Panc1 (cell line): ENCODE measurements at regions not wholly inside any gene's neighbourhood (a gene's known extent, or its start where the extent isn't known, plus 50 kb on each side); places are given as distances from the start of the nearest gene placed in this dataset.

Experiments
- ATAC-seq: fragments of 200-7000 bp; cut with Tn5 transposase; 2 replicates; pipeline ENCODE4 v1.9.1; 2020; ENCODE audit warnings: mild to moderate bottlenecking, moderate library complexity
- BruUV-seq: library from RNA; stranded (reverse); fragments of 400-500 nt; replicated peaks from 2 replicates; lab custom pipeline; 2021; lab: Mats Ljungman, UMichigan
- CTCF ChIA-PET: fragments of 300-600 bp; sonication (Branson Sonifier 250); formaldehyde crosslinking; loops from one replicate; lab custom pipeline; 2022; ENCODE audit warnings: antibody characterized with exemption; lab: Charles Lee
- POLR2A ChIA-PET: fragments of 300-600 bp; sonication (Branson Sonifier 250); formaldehyde crosslinking; loops from one replicate; lab custom pipeline; 2022; ENCODE audit warnings: antibody characterized with exemption; lab: Charles Lee
- DNase-seq: peaks from one replicate; pipeline ENCODE4 v3.0.0-alpha.2; 2010; ENCODE audit warnings: low read depth, low spot score
- H3K27ac ChIP-seq: 2 replicates; pipeline ENCODE4 v1.5.1; 2011; ENCODE audit warnings: mild to moderate bottlenecking, low read length, inconsistent platforms
- H3K27me3 ChIP-seq: fragments of 200-500 bp; sonication (Bioruptor generic); 2 replicates; pipeline ENCODE4 v1.6.0; 2014; ENCODE audit warnings: low read length, inconsistent platforms; ENCODE audit not compliant: control insufficient read depth, insufficient read depth
- H3K36me3 ChIP-seq: fragments of 200-500 bp; sonication (Bioruptor generic); 2 replicates; pipeline ENCODE4 v1.5.1; 2014; ENCODE audit warnings: inconsistent platforms, mild to moderate bottlenecking, low read length, moderate library complexity; ENCODE audit not compliant: control insufficient read depth, insufficient read depth
- H3K4me1 ChIP-seq: 2 replicates; pipeline ENCODE4 v1.5.1; 2011; ENCODE audit warnings: inconsistent platforms, mild to moderate bottlenecking, low read length, moderate library complexity; ENCODE audit not compliant: control insufficient read depth, insufficient read depth
- H3K4me3 ChIP-seq, 2 experiments: 2 replicates each; pipeline ENCODE4 v1.5.1; 2011 to 2012; ENCODE audit warnings: low read depth in 2 of 2, low read length in 2 of 2, mild to moderate bottlenecking in 2 of 2, inconsistent platforms in 1 of 2, moderate library complexity in 1 of 2
- H3K9me3 ChIP-seq: fragments of 200-500 bp; sonication (Bioruptor generic); 2 replicates; pipeline ENCODE4 v1.5.1; 2014; ENCODE audit warnings: low read depth, mild to moderate bottlenecking, inconsistent platforms, low read length, moderate library complexity; ENCODE audit not compliant: control insufficient read depth, insufficient read depth
- POLR2AphosphoS5 ChIP-seq: IDR thresholded peaks from 2 replicates; pipeline ENCODE4 v1.6.1; 2012; ENCODE audit warnings: mild to moderate bottlenecking, low read depth, low read length, moderate library complexity
- SIN3A ChIP-seq: IDR thresholded peaks from 2 replicates; pipeline ENCODE4 v1.6.1; 2012; ENCODE audit warnings: low read depth, mild to moderate bottlenecking, low read length, moderate library complexity, borderline replicate concordance; ENCODE audit not compliant: insufficient read depth
- TCF7L2 ChIP-seq: IDR thresholded peaks from 2 replicates; pipeline ENCODE4 v1.6.1; 2011; ENCODE audit warnings: mild to moderate bottlenecking, low read depth, low read length, inconsistent platforms
- in situ Hi-C: cut with HindIII; loops from 2 replicates; pipeline ENCODE4 v1.10.0; 2016; ENCODE audit warnings: low sequenced_read_pairs, low pct_unique_long_range_greater_than_20kb
- intact Hi-C: fragments of 100-400 bp; cut with micrococcal nuclease; formaldehyde crosslinking; loops from one replicate; pipeline ENCODE4 v1.10.0; 2022; ENCODE audit not compliant: unreplicated experiment
- TF ChIP-seq, protein P1 (sequence below), 2 experiments: IDR thresholded peaks; 2 replicates each; pipeline ENCODE4 v1.6.1; 2011 to 2012; ENCODE audit warnings: low read depth in 2 of 2, control low read depth in 1 of 2, low read length in 1 of 2, mild to moderate bottlenecking in 1 of 2, moderate library complexity in 1 of 2; ENCODE audit not compliant: insufficient read depth in 1 of 2
- TF ChIP-seq, protein P2 (sequence below): fragments of 450-650 bp; IDR thresholded peaks from 2 replicates; pipeline ENCODE4 v1.5.1; 2017; ENCODE audit warnings: mild to moderate bottlenecking

DNA sequence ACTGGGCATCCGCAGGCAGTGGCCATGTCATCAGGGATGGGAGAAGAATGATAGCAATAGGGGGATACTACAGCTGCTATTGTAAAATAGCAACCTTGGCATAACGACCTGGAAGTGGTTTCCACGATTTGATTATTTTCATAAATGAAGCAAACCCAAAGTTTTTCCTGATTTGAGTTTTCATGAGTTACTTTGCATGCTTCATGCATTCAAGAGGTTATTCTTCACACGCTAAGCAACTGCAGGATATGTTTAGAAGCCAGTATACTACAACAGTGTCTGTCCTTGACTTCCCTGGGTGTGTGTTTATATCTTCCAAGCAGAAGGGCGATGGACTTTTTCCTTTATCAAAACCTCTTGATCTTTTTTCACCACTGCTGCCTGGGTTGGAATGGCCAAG, 281.1 kb upstream of the DUSP10 start:
- Histone ChIP-seq H3K36me3 (no peaks in the 10 kb centered on the region), H3K27me3 (no peaks in the 10 kb centered on the region), H3K4me3 (no peak overlapping the region), H3K9me3 (no peaks in the 10 kb centered on the region), H3K4me1 (no peaks in the 10 kb centered on the region), H3K27ac (no peak overlapping the region)
- no TSS peak for BruUV-seq
- DNase-seq (no peak), ATAC-seq (no peak)
- TF ChIP-seq, protein P1, sequence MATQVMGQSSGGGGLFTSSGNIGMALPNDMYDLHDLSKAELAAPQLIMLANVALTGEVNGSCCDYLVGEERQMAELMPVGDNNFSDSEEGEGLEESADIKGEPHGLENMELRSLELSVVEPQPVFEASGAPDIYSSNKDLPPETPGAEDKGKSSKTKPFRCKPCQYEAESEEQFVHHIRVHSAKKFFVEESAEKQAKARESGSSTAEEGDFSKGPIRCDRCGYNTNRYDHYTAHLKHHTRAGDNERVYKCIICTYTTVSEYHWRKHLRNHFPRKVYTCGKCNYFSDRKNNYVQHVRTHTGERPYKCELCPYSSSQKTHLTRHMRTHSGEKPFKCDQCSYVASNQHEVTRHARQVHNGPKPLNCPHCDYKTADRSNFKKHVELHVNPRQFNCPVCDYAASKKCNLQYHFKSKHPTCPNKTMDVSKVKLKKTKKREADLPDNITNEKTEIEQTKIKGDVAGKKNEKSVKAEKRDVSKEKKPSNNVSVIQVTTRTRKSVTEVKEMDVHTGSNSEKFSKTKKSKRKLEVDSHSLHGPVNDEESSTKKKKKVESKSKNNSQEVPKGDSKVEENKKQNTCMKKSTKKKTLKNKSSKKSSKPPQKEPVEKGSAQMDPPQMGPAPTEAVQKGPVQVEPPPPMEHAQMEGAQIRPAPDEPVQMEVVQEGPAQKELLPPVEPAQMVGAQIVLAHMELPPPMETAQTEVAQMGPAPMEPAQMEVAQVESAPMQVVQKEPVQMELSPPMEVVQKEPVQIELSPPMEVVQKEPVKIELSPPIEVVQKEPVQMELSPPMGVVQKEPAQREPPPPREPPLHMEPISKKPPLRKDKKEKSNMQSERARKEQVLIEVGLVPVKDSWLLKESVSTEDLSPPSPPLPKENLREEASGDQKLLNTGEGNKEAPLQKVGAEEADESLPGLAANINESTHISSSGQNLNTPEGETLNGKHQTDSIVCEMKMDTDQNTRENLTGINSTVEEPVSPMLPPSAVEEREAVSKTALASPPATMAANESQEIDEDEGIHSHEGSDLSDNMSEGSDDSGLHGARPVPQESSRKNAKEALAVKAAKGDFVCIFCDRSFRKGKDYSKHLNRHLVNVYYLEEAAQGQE (IDR thresholded peaks at IDR 0.05; ENCODE audit: insufficient read depth in 1 of 2, low read depth in 2 of 2, low read length in 1 of 2) = no peak
- TF ChIP-seq, protein P2, sequence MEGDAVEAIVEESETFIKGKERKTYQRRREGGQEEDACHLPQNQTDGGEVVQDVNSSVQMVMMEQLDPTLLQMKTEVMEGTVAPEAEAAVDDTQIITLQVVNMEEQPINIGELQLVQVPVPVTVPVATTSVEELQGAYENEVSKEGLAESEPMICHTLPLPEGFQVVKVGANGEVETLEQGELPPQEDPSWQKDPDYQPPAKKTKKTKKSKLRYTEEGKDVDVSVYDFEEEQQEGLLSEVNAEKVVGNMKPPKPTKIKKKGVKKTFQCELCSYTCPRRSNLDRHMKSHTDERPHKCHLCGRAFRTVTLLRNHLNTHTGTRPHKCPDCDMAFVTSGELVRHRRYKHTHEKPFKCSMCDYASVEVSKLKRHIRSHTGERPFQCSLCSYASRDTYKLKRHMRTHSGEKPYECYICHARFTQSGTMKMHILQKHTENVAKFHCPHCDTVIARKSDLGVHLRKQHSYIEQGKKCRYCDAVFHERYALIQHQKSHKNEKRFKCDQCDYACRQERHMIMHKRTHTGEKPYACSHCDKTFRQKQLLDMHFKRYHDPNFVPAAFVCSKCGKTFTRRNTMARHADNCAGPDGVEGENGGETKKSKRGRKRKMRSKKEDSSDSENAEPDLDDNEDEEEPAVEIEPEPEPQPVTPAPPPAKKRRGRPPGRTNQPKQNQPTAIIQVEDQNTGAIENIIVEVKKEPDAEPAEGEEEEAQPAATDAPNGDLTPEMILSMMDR = no peak
- TF ChIP-seq SIN3A (no peak), TCF7L2 (no peak), POLR2AphosphoS5 (no peak)
- in situ Hi-C loops = no loop called here
- intact Hi-C loops = no loop called here
- CTCF ChIA-PET = no interaction called here
- POLR2A ChIA-PET = no interaction called here

DNA sequence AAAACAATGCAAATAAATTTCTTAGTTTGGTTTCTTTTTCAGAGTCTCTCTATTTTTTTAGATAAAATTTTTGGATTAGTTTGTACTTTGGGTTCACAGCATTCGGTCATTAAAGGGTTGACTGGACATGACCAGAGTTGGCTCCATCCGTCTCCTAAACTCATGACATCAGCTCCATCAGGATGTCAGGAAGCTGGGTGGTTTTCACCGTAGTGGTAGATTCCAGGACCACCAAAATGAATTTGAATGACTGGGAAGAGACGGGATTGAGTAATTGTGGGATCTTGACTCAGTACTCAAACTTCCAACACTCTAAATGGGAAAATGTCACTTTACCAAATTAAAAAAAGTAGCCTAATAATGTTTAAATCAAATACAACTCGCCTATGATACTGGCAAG, 279.2 kb upstream of the DUSP10 start:
- intact Hi-C loops = no loop called here
- no peak overlapping the region for H3K4me3 ChIP-seq
- ChIA-PET CTCF (no interaction called here), POLR2A (no interaction called here)
- TF ChIP-seq SIN3A = no peak
- TF ChIP-seq, protein P2 = no peak
- no peak for TF ChIP-seq TCF7L2
- TF ChIP-seq, protein P1 (IDR thresholded peaks at IDR 0.05; ENCODE audit: insufficient read depth in 1 of 2, low read depth in 2 of 2, low read length in 1 of 2) = no peak
- TF ChIP-seq POLR2AphosphoS5 = no peak
- H3K36me3 ChIP-seq = no peaks in the 10 kb centered on the region
- ATAC-seq = no peak
- no peak for DNase-seq
- H3K27ac ChIP-seq = no peak overlapping the region
- no peaks in the 10 kb centered on the region for H3K4me1 ChIP-seq
- in situ Hi-C loops = no loop called here
- no TSS peak for BruUV-seq
- H3K27me3 ChIP-seq = no peaks in the 10 kb centered on the region
- no peaks in the 10 kb centered on the region for H3K9me3 ChIP-seq
